ENCODE measurements at regions not wholly inside any gene's neighbourhood (a gene's known extent, or its start where the extent isn't known, plus 50 kb on each side); places are given as distances from the start of the nearest gene placed in this dataset.

GRCh38 chr4:3707423-3708102 is 58.6 kb upstream of the ADRA2C start:
- H3K36me3 ChIP-seq, result no peaks in the 10 kb centered on the region
- TF ChIP-seq POLR2A (IDR thresholded peaks at IDR 0.05) (no peak), EP300 (IDR thresholded peaks at IDR 0.05) (no peak), CTCF (IDR thresholded peaks at IDR 0.05) (no peak), POLR2AphosphoS5 (IDR thresholded peaks at IDR 0.05) (no peak)
- no peaks in the 10 kb centered on the region for H3K9me3 ChIP-seq
- intact Hi-C loops (cut with DNase I; ENCODE audit: low total_unique reads), result no loop called here
- no peak overlapping the region for H3K27ac ChIP-seq
- WGBS, 5 donors, result 72 to 81% (median 77%) methylated on average over 16 to 17 of the region's 17 CpGs
- H3K4me3 ChIP-seq, result no peak overlapping the region
- H3K4me1 ChIP-seq, result no peaks in the 10 kb centered on the region
- no peak for DNase-seq
- H3K27me3 ChIP-seq, result peaks cover 0 to 73% (median 27%) of the 10 kb centered on the region in 3 donors

GRCh38 chr4:3706565-3707422 is 59.4 kb upstream of the ADRA2C start:
- H3K9me3 ChIP-seq, result no peaks in the 10 kb centered on the region
- no peak overlapping the region for H3K27ac ChIP-seq
- no peak for TF ChIP-seq EP300 (IDR thresholded peaks at IDR 0.05)
- TF ChIP-seq POLR2AphosphoS5 (IDR thresholded peaks at IDR 0.05), result no peak
- TF ChIP-seq CTCF (IDR thresholded peaks at IDR 0.05), result no peak
- TF ChIP-seq POLR2A (IDR thresholded peaks at IDR 0.05), result no peak
- no peaks in the 10 kb centered on the region for H3K36me3 ChIP-seq
- H3K27me3 ChIP-seq, result peaks cover 0 to 77% (median 34%) of the 10 kb centered on the region in 3 donors
- DNase-seq, result no peak
- H3K4me1 ChIP-seq, result no peaks in the 10 kb centered on the region
- WGBS, 5 donors, result 70 to 85% (median 82%) methylated on average over 6 to 15 of the region's 15 CpGs
- intact Hi-C loops (cut with DNase I; ENCODE audit: low total_unique reads), result no loop called here
- H3K4me3 ChIP-seq, result no peak overlapping the region

- DNase-seq, result no peak
- intact Hi-C loops (cut with DNase I; ENCODE audit: low total_unique reads), result no loop called here
Observed at GRCh38 chr4:3706111-3706511, 60.1 kb upstream of the ADRA2C start.

More at GRCh38 chr4:3706111-3706511, 60.1 kb upstream of the ADRA2C start:
- WGBS, 5 donors, result 73 to 86% (median 78%) methylated on average over 6 to 10 of the region's 10 CpGs
- no peaks in the 10 kb centered on the region for H3K4me1 ChIP-seq
- no peak for TF ChIP-seq POLR2AphosphoS5 (IDR thresholded peaks at IDR 0.05)
- no peak for TF ChIP-seq EP300 (IDR thresholded peaks at IDR 0.05)
- no peak for TF ChIP-seq POLR2A (IDR thresholded peaks at IDR 0.05)
- no peak for TF ChIP-seq CTCF (IDR thresholded peaks at IDR 0.05)
- H3K4me3 ChIP-seq, result no peak overlapping the region
- H3K27me3 ChIP-seq, result peaks cover 0 to 84% (median 41%) of the 10 kb centered on the region in 3 donors
- no peak overlapping the region for H3K27ac ChIP-seq
- no peaks in the 10 kb centered on the region for H3K36me3 ChIP-seq
- no peaks in the 10 kb centered on the region for H3K9me3 ChIP-seq

Measured in stomach (tissue), 8 donors.